ENCODE measurements at regions not wholly inside any gene's neighbourhood (a gene's known extent, or its start where the extent isn't known, plus 50 kb on each side); places are given as distances from the start of the nearest gene placed in this dataset.

DNA sequence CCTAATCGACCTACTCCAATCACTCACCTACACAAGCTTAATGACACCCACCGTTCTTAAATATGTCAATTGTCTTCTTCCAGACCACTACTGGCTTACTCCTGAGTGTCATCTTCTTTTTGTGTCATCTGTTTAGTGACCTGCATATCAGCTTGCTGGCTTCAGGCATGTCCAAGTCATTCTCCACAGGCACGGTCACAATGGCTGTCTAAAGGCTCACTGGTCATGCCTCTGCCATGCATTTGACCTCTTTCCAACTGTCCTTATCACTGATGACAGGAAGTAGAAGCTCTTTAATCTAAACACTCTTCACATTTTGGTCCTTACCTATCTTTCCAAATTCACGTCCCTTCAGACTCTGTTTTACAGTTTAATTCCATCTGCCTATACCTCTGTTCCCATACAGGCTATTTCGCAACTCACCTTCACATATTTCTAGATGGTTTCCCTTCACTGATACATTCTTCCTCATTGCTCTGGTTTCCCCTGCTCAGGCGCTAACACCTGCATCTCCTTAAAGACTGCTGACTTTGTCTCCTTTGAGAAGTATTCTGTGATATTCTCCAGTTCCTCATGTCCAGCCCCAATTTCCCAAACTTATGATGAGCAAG is 217.5 kb downstream of the TRIB2 start:
- TF ChIP-seq, protein P1, sequence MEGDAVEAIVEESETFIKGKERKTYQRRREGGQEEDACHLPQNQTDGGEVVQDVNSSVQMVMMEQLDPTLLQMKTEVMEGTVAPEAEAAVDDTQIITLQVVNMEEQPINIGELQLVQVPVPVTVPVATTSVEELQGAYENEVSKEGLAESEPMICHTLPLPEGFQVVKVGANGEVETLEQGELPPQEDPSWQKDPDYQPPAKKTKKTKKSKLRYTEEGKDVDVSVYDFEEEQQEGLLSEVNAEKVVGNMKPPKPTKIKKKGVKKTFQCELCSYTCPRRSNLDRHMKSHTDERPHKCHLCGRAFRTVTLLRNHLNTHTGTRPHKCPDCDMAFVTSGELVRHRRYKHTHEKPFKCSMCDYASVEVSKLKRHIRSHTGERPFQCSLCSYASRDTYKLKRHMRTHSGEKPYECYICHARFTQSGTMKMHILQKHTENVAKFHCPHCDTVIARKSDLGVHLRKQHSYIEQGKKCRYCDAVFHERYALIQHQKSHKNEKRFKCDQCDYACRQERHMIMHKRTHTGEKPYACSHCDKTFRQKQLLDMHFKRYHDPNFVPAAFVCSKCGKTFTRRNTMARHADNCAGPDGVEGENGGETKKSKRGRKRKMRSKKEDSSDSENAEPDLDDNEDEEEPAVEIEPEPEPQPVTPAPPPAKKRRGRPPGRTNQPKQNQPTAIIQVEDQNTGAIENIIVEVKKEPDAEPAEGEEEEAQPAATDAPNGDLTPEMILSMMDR (IDR thresholded peaks at IDR 0.05; ENCODE audit: insufficient read depth, low read length, poor library complexity, severe bottlenecking) = no peak
- Histone ChIP-seq H3K36me3 (ENCODE audit: control insufficient read depth, insufficient read depth, low read length) (no peaks in the 10 kb centered on the region), H3K4me3 (ENCODE audit: low read depth, low read length) (no peak overlapping the region), H3K27me3 (ENCODE audit: control insufficient read depth, insufficient read depth, low read length) (no peaks in the 10 kb centered on the region)
- DNase-seq (ENCODE audit: low read depth) = no peak

DNA sequence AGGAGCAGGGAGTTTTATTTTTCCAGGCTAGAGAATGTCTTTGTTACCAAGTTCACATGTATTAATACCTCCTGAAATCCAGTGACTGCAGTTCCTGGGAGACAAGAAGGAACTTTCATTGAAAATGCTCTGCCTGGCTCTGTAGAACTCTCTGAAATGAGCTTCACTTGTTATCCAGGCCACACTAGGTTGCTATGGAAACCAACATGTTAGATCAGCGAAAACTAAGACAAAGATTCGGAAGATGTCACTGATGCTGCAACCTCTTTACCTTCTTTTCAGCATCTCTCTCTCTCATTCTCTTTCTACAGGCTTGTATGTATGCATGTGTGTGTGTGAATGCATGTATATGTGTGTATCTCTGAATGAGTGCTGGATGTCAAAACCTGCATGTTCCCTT is 218.5 kb downstream of the TRIB2 start:
- no peak overlapping the region for H3K4me3 ChIP-seq (ENCODE audit: low read depth, low read length)
- no peaks in the 10 kb centered on the region for H3K36me3 ChIP-seq (ENCODE audit: control insufficient read depth, insufficient read depth, low read length)
- H3K27me3 ChIP-seq (ENCODE audit: control insufficient read depth, insufficient read depth, low read length) = no peaks in the 10 kb centered on the region
- TF ChIP-seq, protein P1 (IDR thresholded peaks at IDR 0.05; ENCODE audit: insufficient read depth, low read length, poor library complexity, severe bottlenecking) = no peak
- no peak for DNase-seq (ENCODE audit: low read depth)

DNA sequence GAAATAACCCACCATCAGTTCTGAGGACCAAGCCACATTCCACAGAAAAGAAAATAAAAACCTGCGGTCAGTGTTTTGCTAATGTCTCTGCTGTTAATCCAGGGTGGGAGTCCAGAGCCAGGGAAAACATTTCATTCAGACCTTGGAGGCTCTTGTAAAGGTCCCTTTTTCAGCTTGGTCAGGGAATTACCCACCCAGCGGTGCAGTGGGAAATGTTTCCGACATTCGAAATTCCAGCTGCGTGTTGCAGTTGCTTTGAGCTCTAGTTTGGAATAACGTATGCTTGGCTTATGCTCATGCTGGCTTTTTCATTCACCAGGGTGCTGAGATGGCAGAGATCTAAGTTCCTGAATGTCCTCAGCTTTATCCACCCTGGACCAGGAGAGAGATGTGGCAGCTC is 219.1 kb downstream of the TRIB2 start:
- Histone ChIP-seq H3K4me3 (ENCODE audit: low read depth, low read length) (no peak overlapping the region), H3K27me3 (ENCODE audit: control insufficient read depth, insufficient read depth, low read length) (no peaks in the 10 kb centered on the region), H3K36me3 (ENCODE audit: control insufficient read depth, insufficient read depth, low read length) (no peaks in the 10 kb centered on the region)
- TF ChIP-seq, protein P1 (IDR thresholded peaks at IDR 0.05; ENCODE audit: insufficient read depth, low read length, poor library complexity, severe bottlenecking) = no peak
- DNase-seq (ENCODE audit: low read depth) = no peak

DNA sequence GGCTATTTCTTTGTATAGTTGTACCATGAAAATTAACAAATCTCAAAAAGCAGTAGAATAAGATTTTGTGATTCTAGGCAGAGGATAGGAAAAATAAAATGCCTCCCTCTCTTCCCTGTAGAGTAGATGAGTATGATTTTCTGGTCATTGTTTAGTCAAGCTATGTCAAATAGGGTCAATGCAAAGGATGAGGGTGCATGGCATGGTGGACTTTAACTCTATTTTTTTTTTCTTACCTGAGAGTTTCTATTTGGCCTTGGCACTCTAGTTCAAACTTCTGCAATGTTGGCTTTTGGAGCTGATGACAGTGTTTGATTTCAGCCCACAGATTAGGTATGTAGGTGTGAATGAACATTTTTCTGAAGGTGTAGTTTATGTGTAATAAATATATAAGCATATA is 224.5 kb downstream of the TRIB2 start:
- no peaks in the 10 kb centered on the region for H3K36me3 ChIP-seq (ENCODE audit: control insufficient read depth, insufficient read depth, low read length)
- no peak for DNase-seq (ENCODE audit: low read depth)
- H3K27me3 ChIP-seq (ENCODE audit: control insufficient read depth, insufficient read depth, low read length) = no peaks in the 10 kb centered on the region
- H3K4me3 ChIP-seq (ENCODE audit: low read depth, low read length) = no peak overlapping the region
- TF ChIP-seq, protein P1 (IDR thresholded peaks at IDR 0.05; ENCODE audit: insufficient read depth, low read length, poor library complexity, severe bottlenecking) = no peak

DNA sequence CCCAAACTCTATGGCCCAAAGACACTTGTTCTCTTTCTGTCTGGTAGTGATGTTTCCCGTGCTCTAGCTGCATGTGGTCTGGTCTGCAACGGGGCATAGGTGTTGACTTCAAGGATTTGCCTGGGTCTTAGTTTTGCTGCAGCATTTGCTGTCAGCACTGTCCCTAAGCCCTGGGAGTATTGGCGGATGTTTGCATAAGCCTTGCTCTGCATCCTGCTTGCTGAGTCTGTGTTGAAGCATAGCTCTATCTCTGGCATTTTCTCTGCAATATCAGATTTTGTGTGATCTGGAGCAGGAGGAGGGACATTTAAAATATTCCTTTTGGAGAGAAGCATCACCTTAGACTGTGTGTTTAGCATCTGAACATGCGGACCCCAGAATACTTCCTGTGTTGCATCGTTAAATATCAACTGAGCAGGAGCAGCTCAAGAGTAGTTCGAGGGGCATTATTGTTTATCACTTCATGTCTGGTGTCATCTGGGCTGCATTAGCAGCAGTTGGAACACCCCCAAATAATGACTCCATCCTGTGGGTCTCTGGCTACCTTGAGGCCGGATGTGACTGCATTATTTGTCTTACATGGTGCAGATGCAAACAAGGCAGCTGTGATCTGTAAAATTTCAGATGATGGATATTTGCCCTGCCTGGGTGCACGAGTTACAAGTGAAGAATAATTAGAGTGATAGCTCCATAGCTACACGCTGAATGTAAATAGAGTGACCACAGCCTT is 231.7 kb downstream of the TRIB2 start:
- TF ChIP-seq, protein P1 (IDR thresholded peaks at IDR 0.05; ENCODE audit: insufficient read depth, low read length, poor library complexity, severe bottlenecking) = no peak
- Histone ChIP-seq H3K36me3 (ENCODE audit: control insufficient read depth, insufficient read depth, low read length) (no peaks in the 10 kb centered on the region), H3K4me3 (ENCODE audit: low read depth, low read length) (no peak overlapping the region), H3K27me3 (ENCODE audit: control insufficient read depth, insufficient read depth, low read length) (no peaks in the 10 kb centered on the region)
- no peak for DNase-seq (ENCODE audit: low read depth)

DNA sequence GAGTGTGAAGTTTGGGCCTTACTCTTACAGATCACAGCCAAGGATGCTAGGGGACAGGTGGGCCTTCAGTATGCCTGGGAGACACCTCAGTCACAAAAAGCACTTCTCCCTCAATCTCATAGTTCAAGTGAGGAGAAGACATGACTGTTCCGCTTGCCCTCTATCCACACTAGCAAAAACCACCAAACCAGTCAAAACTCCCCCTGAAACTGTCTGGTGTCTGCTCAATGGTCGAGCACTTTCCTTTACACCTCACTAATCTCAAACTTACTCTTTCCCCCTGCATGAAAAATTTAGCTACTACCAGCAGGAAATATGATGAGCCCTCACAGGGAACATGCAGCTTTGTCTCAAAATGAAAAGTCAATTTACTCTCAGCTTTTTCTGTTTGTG is 232.2 kb downstream of the TRIB2 start:
- no peak for DNase-seq (ENCODE audit: low read depth)
- no peaks in the 10 kb centered on the region for H3K27me3 ChIP-seq (ENCODE audit: control insufficient read depth, insufficient read depth, low read length)
- H3K36me3 ChIP-seq (ENCODE audit: control insufficient read depth, insufficient read depth, low read length) = no peaks in the 10 kb centered on the region
- TF ChIP-seq, protein P1 (IDR thresholded peaks at IDR 0.05; ENCODE audit: insufficient read depth, low read length, poor library complexity, severe bottlenecking) = no peak
- no peak overlapping the region for H3K4me3 ChIP-seq (ENCODE audit: low read depth, low read length)

All from kidney epithelial cell (primary cell).